Vagina (tissue), 2 donors: ENCODE measurements at regions not wholly inside any gene's neighbourhood (a gene's known extent, or its start where the extent isn't known, plus 50 kb on each side); places are given as distances from the start of the nearest gene placed in this dataset.

ENCODE experiments used
- DNase-seq, 2 donors: peaks; one replicate each; pipeline ENCODE4 v3.0.0-alpha.2; 2017; ENCODE audit errors: extremely low spot score in 2 of 2
- H3K27ac ChIP-seq: fragments of 200-600 bp; sonication (generic); one replicate; pipeline ENCODE4 v1.5.1; 2019
- H3K27me3 ChIP-seq: fragments of 200-600 bp; sonication (generic); one replicate; pipeline ENCODE4 v1.5.1; 2019
- H3K36me3 ChIP-seq, 2 donors: fragments of 200-600 bp; sonication (generic); one replicate each; pipeline ENCODE4 v1.5.1; 2017 to 2019
- H3K4me1 ChIP-seq: fragments of 200-600 bp; sonication (generic); one replicate; pipeline ENCODE4 v1.5.1; 2019
- H3K4me3 ChIP-seq, 2 donors: fragments of 200-600 bp; sonication (generic); 1 replicate in 1 of 2; 2 replicates in 1 of 2; pipeline ENCODE4 v1.5.1; 2016 to 2019
- H3K9me3 ChIP-seq: fragments of 200-600 bp; sonication (generic); one replicate; pipeline ENCODE4 v1.5.1; 2019
- POLR2A ChIP-seq, 2 donors: fragments of 450-650 bp; IDR thresholded peaks; one replicate each; pipeline ENCODE4 v1.6.1; 2017; ENCODE audit warnings: antibody characterized with exemption in 2 of 2, mild to moderate bottlenecking in 2 of 2, moderate library complexity in 2 of 2
- POLR2AphosphoS5 ChIP-seq, 2 donors: sonication (generic); formaldehyde crosslinking; IDR thresholded peaks; one replicate each; pipeline ENCODE4 v1.9.0; 2017; ENCODE audit warnings: antibody characterized with exemption in 2 of 2, mild to moderate bottlenecking in 2 of 2, low read depth in 1 of 2; ENCODE audit not compliant: insufficient read depth in 1 of 2
- intact Hi-C: fragments of 100-400 bp; cut with DNase I; formaldehyde crosslinking; loops from one replicate; pipeline ENCODE4 v1.15.1; 2023
- TF ChIP-seq, protein P1 (sequence below), 3 experiments: fragments of 450-650 bp in 2 of 3; fragments of 200-600 bp in 1 of 3; sonication (generic) in 1 of 3; IDR thresholded peaks; one replicate each; pipeline ENCODE4 v1.5.1; 2017 to 2019; ENCODE audit warnings: antibody characterized with exemption in 3 of 3, mild to moderate bottlenecking in 2 of 3, moderate library complexity in 2 of 3

DNA sequence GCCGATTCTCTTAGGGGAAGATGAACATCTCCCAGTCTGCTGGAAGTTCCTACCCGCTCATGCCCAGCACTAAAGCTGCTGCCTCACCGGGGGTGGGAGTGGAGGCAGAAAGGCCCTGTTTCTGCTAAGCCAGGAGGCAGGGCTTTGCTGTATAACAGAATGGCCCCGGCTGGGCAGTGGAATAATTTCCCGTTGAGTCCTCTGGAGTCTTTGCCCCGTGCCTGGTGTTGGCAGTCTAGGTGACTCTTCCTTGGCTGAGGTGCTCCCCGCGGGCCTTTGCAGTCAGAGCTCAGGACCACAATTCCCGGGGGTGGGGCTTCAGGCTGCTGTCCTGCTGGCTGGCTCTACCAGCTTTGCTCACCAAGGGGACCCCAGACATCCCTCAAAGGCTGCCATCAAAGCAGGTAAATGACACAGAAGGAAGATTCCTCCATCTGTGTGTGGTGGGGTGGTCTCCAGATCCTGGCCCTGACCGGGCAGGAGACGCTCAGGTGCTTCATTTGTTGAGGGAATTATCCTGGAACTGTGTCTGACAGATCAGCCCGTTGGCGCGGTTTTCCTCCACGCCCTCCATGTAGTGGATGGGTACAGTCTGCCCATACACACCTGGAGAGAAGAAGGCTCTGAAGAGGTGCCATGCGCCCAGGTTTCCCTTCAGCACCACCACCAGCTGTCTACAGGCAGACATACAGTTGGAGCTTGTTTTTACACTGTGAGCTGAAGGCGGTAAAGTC is 209.9 kb downstream of the TEX29 start:
- Histone ChIP-seq H3K4me3 (no peak overlapping the region), H3K36me3 (no peaks in the 10 kb centered on the region), H3K27me3 (no peaks in the 10 kb centered on the region), H3K27ac (no peak overlapping the region), H3K4me1 (no peaks in the 10 kb centered on the region), H3K9me3 (no peaks in the 10 kb centered on the region)
- TF ChIP-seq POLR2A (IDR thresholded peaks at IDR 0.05) (no peak), POLR2AphosphoS5 (IDR thresholded peaks at IDR 0.05; ENCODE audit: insufficient read depth in 1 of 2, low read depth in 1 of 2) (no peak)
- TF ChIP-seq, protein P1, sequence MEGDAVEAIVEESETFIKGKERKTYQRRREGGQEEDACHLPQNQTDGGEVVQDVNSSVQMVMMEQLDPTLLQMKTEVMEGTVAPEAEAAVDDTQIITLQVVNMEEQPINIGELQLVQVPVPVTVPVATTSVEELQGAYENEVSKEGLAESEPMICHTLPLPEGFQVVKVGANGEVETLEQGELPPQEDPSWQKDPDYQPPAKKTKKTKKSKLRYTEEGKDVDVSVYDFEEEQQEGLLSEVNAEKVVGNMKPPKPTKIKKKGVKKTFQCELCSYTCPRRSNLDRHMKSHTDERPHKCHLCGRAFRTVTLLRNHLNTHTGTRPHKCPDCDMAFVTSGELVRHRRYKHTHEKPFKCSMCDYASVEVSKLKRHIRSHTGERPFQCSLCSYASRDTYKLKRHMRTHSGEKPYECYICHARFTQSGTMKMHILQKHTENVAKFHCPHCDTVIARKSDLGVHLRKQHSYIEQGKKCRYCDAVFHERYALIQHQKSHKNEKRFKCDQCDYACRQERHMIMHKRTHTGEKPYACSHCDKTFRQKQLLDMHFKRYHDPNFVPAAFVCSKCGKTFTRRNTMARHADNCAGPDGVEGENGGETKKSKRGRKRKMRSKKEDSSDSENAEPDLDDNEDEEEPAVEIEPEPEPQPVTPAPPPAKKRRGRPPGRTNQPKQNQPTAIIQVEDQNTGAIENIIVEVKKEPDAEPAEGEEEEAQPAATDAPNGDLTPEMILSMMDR (IDR thresholded peaks at IDR 0.05): no peak
- no peak for DNase-seq
- intact Hi-C loops: no loop called here

DNA sequence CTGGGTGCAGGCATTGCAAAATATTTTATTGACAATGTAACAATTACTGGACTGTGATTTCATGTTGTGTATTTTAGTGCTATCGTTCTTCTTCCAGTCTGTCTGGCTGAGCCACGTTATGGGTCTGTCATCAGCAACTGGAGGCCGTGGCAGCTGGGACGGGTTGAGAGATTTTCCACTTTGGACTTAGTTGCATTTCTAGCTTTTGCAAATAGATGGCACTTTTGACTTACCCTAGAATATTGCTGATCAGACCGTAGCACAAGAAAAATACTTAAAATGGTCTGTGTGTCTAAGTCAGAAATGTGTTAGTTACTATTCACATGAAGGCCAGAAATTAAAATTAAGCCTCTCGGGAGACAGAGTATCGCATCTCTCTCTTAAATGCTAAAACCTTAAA is 211.1 kb downstream of the TEX29 start:
- Histone ChIP-seq H3K27ac (no peak overlapping the region), H3K27me3 (no peaks in the 10 kb centered on the region), H3K36me3 (no peaks in the 10 kb centered on the region), H3K9me3 (no peaks in the 10 kb centered on the region), H3K4me1 (no peaks in the 10 kb centered on the region), H3K4me3 (no peak overlapping the region)
- intact Hi-C loops: no loop called here
- no peak for TF ChIP-seq POLR2AphosphoS5 (IDR thresholded peaks at IDR 0.05; ENCODE audit: insufficient read depth in 1 of 2, low read depth in 1 of 2)
- TF ChIP-seq POLR2A (IDR thresholded peaks at IDR 0.05): no peak
- TF ChIP-seq, protein P1 (IDR thresholded peaks at IDR 0.05): no peak
- DNase-seq: no peak

DNA sequence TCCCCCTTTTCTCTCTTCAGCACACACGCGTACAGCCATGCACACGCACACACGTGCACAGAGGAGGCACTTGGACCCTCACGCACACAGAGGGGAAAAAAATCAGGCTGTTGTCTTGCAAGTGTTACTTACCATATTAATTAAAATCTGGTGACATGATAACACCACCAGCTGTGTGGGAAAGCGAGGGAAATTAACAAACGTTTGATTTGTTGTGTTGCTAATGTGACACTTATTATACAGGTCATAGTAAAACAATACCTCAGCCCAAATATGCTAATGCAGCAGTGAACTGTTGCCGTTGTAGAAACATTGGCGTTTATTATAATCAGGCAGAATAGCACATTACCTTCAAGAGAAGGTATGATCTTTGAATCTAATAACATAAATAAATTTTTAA is 211.7 kb downstream of the TEX29 start:
- H3K4me1 ChIP-seq: no peaks in the 10 kb centered on the region
- intact Hi-C loops: no loop called here
- no peaks in the 10 kb centered on the region for H3K9me3 ChIP-seq
- no peak for TF ChIP-seq POLR2AphosphoS5 (IDR thresholded peaks at IDR 0.05; ENCODE audit: insufficient read depth in 1 of 2, low read depth in 1 of 2)
- TF ChIP-seq POLR2A (IDR thresholded peaks at IDR 0.05): no peak
- TF ChIP-seq, protein P1 (IDR thresholded peaks at IDR 0.05): no peak
- no peaks in the 10 kb centered on the region for H3K36me3 ChIP-seq
- no peak for DNase-seq
- H3K27me3 ChIP-seq: no peaks in the 10 kb centered on the region
- H3K27ac ChIP-seq: no peak overlapping the region
- H3K4me3 ChIP-seq: no peak overlapping the region

DNA sequence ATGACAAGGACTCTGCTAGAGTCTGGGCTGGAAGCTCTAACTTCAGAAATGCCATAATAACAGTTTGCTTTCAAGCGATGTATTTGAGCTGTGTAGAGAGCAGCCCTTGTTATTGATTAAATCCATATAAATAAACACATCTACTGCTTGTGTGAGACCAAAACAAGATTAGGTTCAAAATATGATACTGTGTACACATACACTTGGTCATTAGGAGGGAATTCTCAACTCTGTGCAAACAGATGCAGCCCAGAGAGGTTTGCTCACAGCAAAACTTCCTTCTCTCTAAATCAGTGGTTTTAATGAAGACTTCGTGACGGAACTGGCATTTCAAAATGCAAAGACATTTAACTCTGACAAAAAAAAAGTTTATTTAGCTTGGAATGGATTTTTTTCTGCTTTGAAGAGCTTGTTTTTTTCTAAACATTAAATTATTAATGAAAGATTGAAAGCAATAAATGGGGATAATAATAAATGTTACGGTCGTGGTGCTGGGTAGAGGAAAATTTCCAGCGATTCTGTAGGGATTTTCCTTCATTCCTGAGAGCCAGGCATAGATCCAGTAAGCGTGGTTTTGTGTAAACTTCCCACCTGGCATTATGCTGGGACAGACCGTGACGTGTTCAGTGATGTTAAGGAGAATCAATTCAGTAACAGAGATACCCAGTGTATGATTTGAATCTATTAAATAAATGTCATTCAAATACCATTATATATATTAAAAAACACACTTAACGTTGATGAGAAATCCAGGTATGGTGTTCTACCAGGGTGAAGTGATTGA is 213.7 kb downstream of the TEX29 start:
- DNase-seq: no peak
- Histone ChIP-seq H3K4me3 (no peak overlapping the region), H3K27ac (no peak overlapping the region), H3K4me1 (no peaks in the 10 kb centered on the region), H3K9me3 (no peaks in the 10 kb centered on the region), H3K27me3 (no peaks in the 10 kb centered on the region), H3K36me3 (no peaks in the 10 kb centered on the region)
- TF ChIP-seq, protein P1 (IDR thresholded peaks at IDR 0.05): no peak
- TF ChIP-seq POLR2AphosphoS5 (IDR thresholded peaks at IDR 0.05; ENCODE audit: insufficient read depth in 1 of 2, low read depth in 1 of 2) (no peak), POLR2A (IDR thresholded peaks at IDR 0.05) (no peak)
- intact Hi-C loops: no loop called here
